Peyer's patch (tissue), 4 donors: ENCODE measurements at regions not wholly inside any gene's neighbourhood (a gene's known extent, or its start where the extent isn't known, plus 50 kb on each side); places are given as distances from the start of the nearest gene placed in this dataset.
A peak's percentile ranks its signal among the peaks of the same experiment; 100 is the strongest.

ENCODE experiments used
- DNase-seq, 3 donors: peaks; one replicate each; pipeline ENCODE4 v3.0.0-alpha.2; 2017 to 2019
- H3K27ac ChIP-seq, 4 donors: fragments of 200-600 bp; sonication (generic); one replicate each; pipeline ENCODE4 v1.5.1; 2016 to 2019
- H3K27me3 ChIP-seq, 2 donors: fragments of 200-600 bp; sonication (generic); one replicate each; pipeline ENCODE4 v1.5.1; 2019
- H3K36me3 ChIP-seq, 3 donors: fragments of 200-600 bp; sonication (generic); one replicate each; pipeline ENCODE4 v1.5.1; 2016 to 2019
- H3K4me1 ChIP-seq, 4 donors: fragments of 200-600 bp; sonication (generic); one replicate each; pipeline ENCODE4 v1.5.1; 2016 to 2019
- H3K4me3 ChIP-seq, 4 donors: fragments of 200-600 bp; sonication (generic); 1 replicate in 3 of 4; 2 replicates in 1 of 4; pipeline ENCODE4 v1.5.1; 2016 to 2019; ENCODE audit warnings: mild to moderate bottlenecking in 1 of 4
- H3K9me3 ChIP-seq, 4 donors: fragments of 200-600 bp; sonication (generic); one replicate each; pipeline ENCODE4 v1.5.1; 2016 to 2019; ENCODE audit warnings: mild to moderate bottlenecking in 1 of 4
- CTCF ChIP-seq, 6 experiments: fragments of 450-650 bp in 4 of 6; fragments of 200-600 bp in 2 of 6; sonication (generic) in 1 of 6; IDR thresholded peaks; one replicate each; pipeline ENCODE4 v1.5.1; 2017 to 2019; ENCODE audit warnings: antibody characterized with exemption in 6 of 6, mild to moderate bottlenecking in 3 of 6, moderate library complexity in 1 of 6
- POLR2A ChIP-seq, 2 donors: fragments of 450-650 bp; IDR thresholded peaks; one replicate each; pipeline ENCODE4 v1.5.1; 2017; ENCODE audit warnings: antibody characterized with exemption in 2 of 2, mild to moderate bottlenecking in 2 of 2, moderate library complexity in 2 of 2

- no peak overlapping the region for H3K27ac ChIP-seq
- TF ChIP-seq CTCF (IDR thresholded peaks at IDR 0.05) (no peak), POLR2A (IDR thresholded peaks at IDR 0.05) (no peak)
- no peaks in the 10 kb centered on the region for H3K9me3 ChIP-seq
- no peaks in the 10 kb centered on the region for H3K36me3 ChIP-seq
- no peak overlapping the region for H3K4me3 ChIP-seq
- no peaks in the 10 kb centered on the region for H3K27me3 ChIP-seq
- H3K4me1 ChIP-seq = no peaks in the 10 kb centered on the region
- no peak for DNase-seq
Measured at GRCh38 chr2:211157211-211157610, 600.8 kb downstream of the CPS1 start.

GRCh38 chr2:211157856-211158463, 601.6 kb downstream of the CPS1 start:
- H3K27me3 ChIP-seq = no peaks in the 10 kb centered on the region
- no peak overlapping the region for H3K27ac ChIP-seq
- no peak overlapping the region for H3K4me3 ChIP-seq
- TF ChIP-seq POLR2A (IDR thresholded peaks at IDR 0.05) (no peak), CTCF (IDR thresholded peaks at IDR 0.05) (peak in 5 of 6 experiments; percentile 41 to 84 (median 79))
- no peaks in the 10 kb centered on the region for H3K4me1 ChIP-seq
- no peaks in the 10 kb centered on the region for H3K9me3 ChIP-seq
- peak; percentile 55 to 91 (median 66) for DNase-seq
- H3K36me3 ChIP-seq = no peaks in the 10 kb centered on the region

- Histone ChIP-seq H3K27me3 (no peaks in the 10 kb centered on the region), H3K9me3 (no peaks in the 10 kb centered on the region), H3K4me1 (no peaks in the 10 kb centered on the region), H3K4me3 (no peak overlapping the region), H3K27ac (no peak overlapping the region), H3K36me3 (no peaks in the 10 kb centered on the region)
- DNase-seq = no peak
- TF ChIP-seq CTCF (IDR thresholded peaks at IDR 0.05) = no peak
- TF ChIP-seq POLR2A (IDR thresholded peaks at IDR 0.05) = no peak
Measured at GRCh38 chr2:211159972-211160371, 603.6 kb downstream of the CPS1 start.

- Histone ChIP-seq H3K4me1 (no peaks in the 10 kb centered on the region), H3K27me3 (no peaks in the 10 kb centered on the region), H3K36me3 (no peaks in the 10 kb centered on the region), H3K4me3 (no peak overlapping the region), H3K9me3 (no peaks in the 10 kb centered on the region), H3K27ac (no peak overlapping the region)
- no peak for DNase-seq
- TF ChIP-seq CTCF (IDR thresholded peaks at IDR 0.05) (no peak), POLR2A (IDR thresholded peaks at IDR 0.05) (no peak)
Measured at GRCh38 chr2:211161236-211161635, 604.8 kb downstream of the CPS1 start.

- TF ChIP-seq CTCF (IDR thresholded peaks at IDR 0.05) (no peak), POLR2A (IDR thresholded peaks at IDR 0.05) (no peak)
- Histone ChIP-seq H3K36me3 (no peaks in the 10 kb centered on the region), H3K4me3 (no peak overlapping the region), H3K27ac (no peak overlapping the region), H3K27me3 (no peaks in the 10 kb centered on the region), H3K9me3 (no peaks in the 10 kb centered on the region), H3K4me1 (no peaks in the 10 kb centered on the region)
- no peak for DNase-seq
Measured at GRCh38 chr2:211162911-211163310, 606.5 kb downstream of the CPS1 start.

- DNase-seq = no peak
- H3K4me1 ChIP-seq = no peaks in the 10 kb centered on the region
- no peak overlapping the region for H3K4me3 ChIP-seq
- H3K27me3 ChIP-seq = no peaks in the 10 kb centered on the region
- TF ChIP-seq CTCF (IDR thresholded peaks at IDR 0.05) = no peak
- no peak for TF ChIP-seq POLR2A (IDR thresholded peaks at IDR 0.05)
- no peaks in the 10 kb centered on the region for H3K9me3 ChIP-seq
- H3K27ac ChIP-seq = no peak overlapping the region
- H3K36me3 ChIP-seq = no peaks in the 10 kb centered on the region
Measured at GRCh38 chr2:211170843-211171242, 614.4 kb downstream of the CPS1 start.
